ENCODE measurements at regions not wholly inside any gene's neighbourhood (a gene's known extent, or its start where the extent isn't known, plus 50 kb on each side); places are given as distances from the start of the nearest gene placed in this dataset.

DNA sequence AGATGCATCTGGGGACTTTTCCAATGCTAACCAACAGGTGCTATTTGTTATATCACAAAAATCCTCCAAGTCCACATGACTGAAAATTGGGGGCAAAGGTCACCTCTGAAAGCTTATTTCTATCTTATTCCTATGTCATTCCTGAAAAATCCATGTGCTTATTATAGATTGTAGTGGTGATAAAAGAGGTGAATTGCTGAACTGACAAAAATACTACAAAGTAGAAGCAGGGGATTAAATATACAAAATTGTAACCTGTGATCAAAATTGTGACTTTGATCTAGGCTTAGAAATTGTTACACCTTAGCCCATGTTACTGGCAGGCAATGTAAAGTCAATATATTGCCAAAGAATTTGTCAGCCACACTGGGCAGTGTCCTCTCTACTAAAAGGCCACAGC, 62.3 kb downstream of the IER5 start:
- CTCF ChIA-PET, result interaction anchor here (1.0 to 3.4 kb wide), 6 partner anchors 9 to 118 kb away, joined by 4 to 15 read pairs (median 8); partner anchors contain the start of gene MR1
- Mint-ChIP-seq H3K4me1 (peaks cover 42 to 63% (median 53%) of the 10 kb centered on the region in 3 donors), H3K4me3 (no peak overlapping the region), H3K9me3 (no peaks in the 10 kb centered on the region), H3K27me3 (no peaks in the 10 kb centered on the region), H3K27ac (peak overlapping the region in 3 of 8 donors; percentile 17 to 97 (median 95)), H3K36me3 (no peaks in the 10 kb centered on the region)
- no peaks in the 10 kb centered on the region for H3K36me3 ChIP-seq (ENCODE audit: insufficient read depth, low read length)
- no peaks in the 10 kb centered on the region for H3K27me3 ChIP-seq (ENCODE audit: insufficient read depth, low read length, poor library complexity, severe bottlenecking)
- DNase-seq, result no peak
- no peak overlapping the region for H3K4me3 ChIP-seq (ENCODE audit: low read length)
- POLR2A ChIA-PET, result interaction anchor here (2.1 kb wide), 1 partner anchor 61 kb away, joined by 11 read pairs; no protein-coding TSS in a partner anchor
- no peaks in the 10 kb centered on the region for H3K9me3 ChIP-seq (ENCODE audit: low read length)
- H3K4me1 ChIP-seq (ENCODE audit: insufficient read depth, low read length), result peaks cover 53% of the 10 kb centered on the region
- H3K27ac ChIP-seq (ENCODE audit: low read depth, low read length), result no peak overlapping the region

DNA sequence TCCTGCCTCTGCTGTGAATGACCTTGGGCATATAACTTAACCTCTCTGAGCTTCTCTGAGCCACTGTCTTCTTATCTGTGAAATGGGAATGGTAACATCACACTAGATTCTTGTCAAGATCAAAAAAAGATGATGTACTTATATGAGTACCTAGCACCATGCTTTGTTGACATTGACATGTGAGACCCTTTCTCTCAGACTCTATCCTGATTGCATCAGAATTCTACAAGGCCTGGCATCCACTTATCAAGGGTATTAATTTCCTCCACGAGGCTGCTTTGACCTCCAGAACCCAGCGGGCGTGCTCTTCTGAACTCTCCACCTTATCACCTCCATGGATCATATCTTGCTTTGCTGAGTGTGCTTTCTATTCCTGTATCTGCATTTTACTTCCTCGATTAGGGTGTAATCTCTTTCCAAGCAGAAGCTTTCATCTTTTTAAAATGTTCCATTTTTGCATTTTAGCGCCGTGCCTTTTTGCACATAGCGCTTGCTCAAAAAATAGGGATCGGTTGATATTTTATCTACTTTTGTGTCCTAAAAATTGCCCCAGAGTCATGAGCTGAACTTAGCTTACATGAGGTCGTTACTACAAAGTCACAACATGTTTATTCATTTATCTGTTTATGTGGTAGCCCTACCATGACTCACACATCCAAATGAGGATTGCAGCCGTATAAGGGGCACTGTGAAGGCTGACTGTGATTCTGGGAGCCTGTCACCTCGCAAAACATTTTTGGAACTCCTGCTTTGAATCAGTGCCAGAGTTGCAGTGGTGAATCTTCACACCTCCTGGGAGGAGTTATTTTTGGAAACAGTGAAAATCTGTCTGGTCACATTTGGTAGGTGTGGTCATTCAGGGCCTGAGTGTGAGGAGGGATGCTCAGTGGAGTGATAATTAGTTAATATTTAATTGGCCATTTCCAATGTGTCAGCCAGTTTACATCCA, 63.2 kb downstream of the IER5 start:
- Histone ChIP-seq H3K27ac (ENCODE audit: low read depth, low read length) (peak overlapping the region; percentile 44), H3K27me3 (ENCODE audit: insufficient read depth, low read length, poor library complexity, severe bottlenecking) (no peaks in the 10 kb centered on the region), H3K36me3 (ENCODE audit: insufficient read depth, low read length) (no peaks in the 10 kb centered on the region), H3K9me3 (ENCODE audit: low read length) (no peaks in the 10 kb centered on the region), H3K4me3 (ENCODE audit: low read length) (no peak overlapping the region), H3K4me1 (ENCODE audit: insufficient read depth, low read length) (peaks cover 53% of the 10 kb centered on the region)
- peak overlapping the region in 2 of 7 donors; percentile 6 to 24 for H3K4me3 Mint-ChIP-seq
- POLR2A ChIA-PET, result interaction anchor here (0.6 kb wide), 1 partner anchor 1969 kb away, joined by 3 read pairs; no protein-coding TSS in a partner anchor
- no peaks in the 10 kb centered on the region for H3K36me3 Mint-ChIP-seq
- H3K27ac Mint-ChIP-seq, result no peak overlapping the region
- no peak for DNase-seq
- peaks cover 42 to 59% (median 53%) of the 10 kb centered on the region in 3 donors for H3K4me1 Mint-ChIP-seq
- H3K27me3 Mint-ChIP-seq, result no peaks in the 10 kb centered on the region
- CTCF ChIA-PET, result interaction anchor here (1.0 to 3.4 kb wide), 2 partner anchors 10 to 14 kb away, joined by 4 to 12 read pairs; no protein-coding TSS in a partner anchor
- no peaks in the 10 kb centered on the region for H3K9me3 Mint-ChIP-seq

DNA sequence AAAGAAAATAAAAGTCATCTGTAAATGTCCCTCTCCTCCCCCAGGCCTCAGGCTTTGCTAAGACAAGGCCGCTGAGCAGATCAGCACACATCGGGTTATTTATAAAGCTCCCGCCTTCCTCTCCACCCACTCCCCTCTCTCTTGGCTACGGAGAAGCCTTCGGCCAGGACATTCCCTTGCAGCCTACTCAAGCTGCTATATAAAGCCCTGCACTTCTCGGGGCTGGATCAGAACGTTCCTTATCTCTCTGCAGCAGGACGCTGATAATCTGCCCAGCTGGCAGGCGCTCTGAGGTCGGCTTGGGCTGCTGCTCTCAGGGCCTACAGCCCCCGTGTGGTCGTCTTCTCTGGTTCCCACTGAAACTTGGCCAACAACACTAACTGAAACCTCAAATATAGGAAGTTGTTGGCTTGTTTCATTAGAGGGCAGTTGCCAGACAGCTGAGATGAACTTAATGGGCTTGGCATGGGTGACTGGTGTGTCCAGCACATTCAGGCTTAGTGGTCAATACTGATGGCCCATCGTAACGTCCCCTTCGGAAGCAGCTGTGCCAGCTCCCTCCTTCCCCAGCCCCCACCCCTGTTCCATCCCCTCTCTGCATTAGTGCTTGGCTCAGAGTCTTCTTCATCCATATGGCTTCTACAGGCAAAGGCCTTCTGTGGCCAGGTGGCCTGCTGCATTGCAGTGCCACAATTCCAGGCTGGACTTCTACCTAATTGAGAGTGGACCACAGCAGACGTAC, 64.6 kb downstream of the IER5 start:
- ChIA-PET POLR2A (interaction anchor here (1.1 kb wide), 1 partner anchor 9 kb away, joined by 3 read pairs; no protein-coding TSS in a partner anchor), CTCF (interaction anchor here (0.8 to 4.6 kb wide), 5 partner anchors 10 to 69 kb away, joined by 3 to 23 read pairs (median 4); no protein-coding TSS in a partner anchor)
- no peak for DNase-seq
- Mint-ChIP-seq H3K27ac (no peak overlapping the region), H3K4me1 (peaks cover 43 to 59% (median 52%) of the 10 kb centered on the region in 3 donors), H3K9me3 (no peaks in the 10 kb centered on the region), H3K4me3 (no peak overlapping the region), H3K27me3 (no peaks in the 10 kb centered on the region), H3K36me3 (no peaks in the 10 kb centered on the region)
- H3K9me3 ChIP-seq (ENCODE audit: low read length), result no peaks in the 10 kb centered on the region
- H3K36me3 ChIP-seq (ENCODE audit: insufficient read depth, low read length), result no peaks in the 10 kb centered on the region
- H3K27me3 ChIP-seq (ENCODE audit: insufficient read depth, low read length, poor library complexity, severe bottlenecking), result no peaks in the 10 kb centered on the region
- peaks cover 56% of the 10 kb centered on the region for H3K4me1 ChIP-seq (ENCODE audit: insufficient read depth, low read length)
- no peak overlapping the region for H3K4me3 ChIP-seq (ENCODE audit: low read length)
- peak overlapping the region; percentile 44 for H3K27ac ChIP-seq (ENCODE audit: low read depth, low read length)

DNA sequence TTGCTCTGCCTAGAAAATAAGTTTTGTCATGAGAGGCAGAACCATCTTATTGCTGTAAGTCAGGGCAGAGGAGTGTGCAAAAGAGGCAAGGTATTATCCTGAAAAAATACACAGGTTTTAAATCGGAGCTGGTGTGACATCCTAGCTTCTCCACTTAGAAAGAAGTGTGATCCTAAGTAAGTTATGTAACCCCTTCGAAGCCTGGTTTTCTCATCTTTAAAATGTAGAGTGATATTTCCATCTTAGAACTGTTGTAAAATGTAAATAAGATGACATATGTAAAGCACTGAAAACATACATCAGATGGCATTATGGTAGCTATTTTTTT, 65.1 kb downstream of the IER5 start:
- Mint-ChIP-seq H3K9me3 (no peaks in the 10 kb centered on the region), H3K27ac (no peak overlapping the region), H3K36me3 (no peaks in the 10 kb centered on the region), H3K4me1 (peaks cover 44 to 58% (median 52%) of the 10 kb centered on the region in 3 donors), H3K27me3 (no peaks in the 10 kb centered on the region), H3K4me3 (no peak overlapping the region)
- Histone ChIP-seq H3K4me3 (ENCODE audit: low read length) (no peak overlapping the region), H3K36me3 (ENCODE audit: insufficient read depth, low read length) (no peaks in the 10 kb centered on the region), H3K27me3 (ENCODE audit: insufficient read depth, low read length, poor library complexity, severe bottlenecking) (no peaks in the 10 kb centered on the region), H3K9me3 (ENCODE audit: low read length) (no peaks in the 10 kb centered on the region), H3K4me1 (ENCODE audit: insufficient read depth, low read length) (peaks cover 56% of the 10 kb centered on the region), H3K27ac (ENCODE audit: low read depth, low read length) (peak overlapping the region; percentile 27)
- ChIA-PET POLR2A (interaction anchor here (1.1 kb wide), 1 partner anchor 9 kb away, joined by 3 read pairs; no protein-coding TSS in a partner anchor), CTCF (interaction anchor here (0.8 to 4.6 kb wide), 4 partner anchors 11 to 63 kb away, joined by 3 to 23 read pairs (median 4); no protein-coding TSS in a partner anchor)
- DNase-seq, result no peak

DNA sequence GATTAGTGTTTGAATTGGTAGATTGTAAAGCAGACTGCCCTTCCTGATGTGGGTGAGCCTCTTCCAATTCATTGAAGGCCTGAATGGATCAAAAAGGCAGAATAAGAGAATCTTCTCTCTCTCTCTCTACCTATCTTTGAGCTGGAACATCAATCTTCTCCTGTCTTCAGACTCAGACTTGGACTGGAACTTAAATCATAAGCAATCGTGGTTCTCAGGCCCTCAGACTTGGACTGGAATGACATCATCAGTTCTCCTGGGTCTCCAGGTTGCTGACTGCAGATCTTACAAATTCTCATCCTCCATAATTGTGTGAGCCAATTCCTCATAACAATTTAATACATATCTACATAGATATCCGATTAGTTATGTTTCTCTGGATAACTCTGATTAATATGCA, 66.8 kb downstream of the IER5 start:
- Mint-ChIP-seq H3K36me3 (no peaks in the 10 kb centered on the region), H3K27ac (peak overlapping the region in 1 of 8 donors; percentile 12), H3K4me3 (no peak overlapping the region), H3K4me1 (peaks cover 42 to 58% (median 52%) of the 10 kb centered on the region in 3 donors), H3K9me3 (no peaks in the 10 kb centered on the region), H3K27me3 (no peaks in the 10 kb centered on the region)
- ChIA-PET CTCF (interaction anchor here (2.3 to 4.6 kb wide), 2 partner anchors 11 to 13 kb away, joined by 5 to 23 read pairs; no protein-coding TSS in a partner anchor), POLR2A (no interaction called here)
- Histone ChIP-seq H3K4me1 (ENCODE audit: insufficient read depth, low read length) (peaks cover 57% of the 10 kb centered on the region), H3K9me3 (ENCODE audit: low read length) (no peaks in the 10 kb centered on the region), H3K27me3 (ENCODE audit: insufficient read depth, low read length, poor library complexity, severe bottlenecking) (no peaks in the 10 kb centered on the region), H3K27ac (ENCODE audit: low read depth, low read length) (no peak overlapping the region), H3K4me3 (ENCODE audit: low read length) (no peak overlapping the region), H3K36me3 (ENCODE audit: insufficient read depth, low read length) (no peaks in the 10 kb centered on the region)
- no peak for DNase-seq

DNA sequence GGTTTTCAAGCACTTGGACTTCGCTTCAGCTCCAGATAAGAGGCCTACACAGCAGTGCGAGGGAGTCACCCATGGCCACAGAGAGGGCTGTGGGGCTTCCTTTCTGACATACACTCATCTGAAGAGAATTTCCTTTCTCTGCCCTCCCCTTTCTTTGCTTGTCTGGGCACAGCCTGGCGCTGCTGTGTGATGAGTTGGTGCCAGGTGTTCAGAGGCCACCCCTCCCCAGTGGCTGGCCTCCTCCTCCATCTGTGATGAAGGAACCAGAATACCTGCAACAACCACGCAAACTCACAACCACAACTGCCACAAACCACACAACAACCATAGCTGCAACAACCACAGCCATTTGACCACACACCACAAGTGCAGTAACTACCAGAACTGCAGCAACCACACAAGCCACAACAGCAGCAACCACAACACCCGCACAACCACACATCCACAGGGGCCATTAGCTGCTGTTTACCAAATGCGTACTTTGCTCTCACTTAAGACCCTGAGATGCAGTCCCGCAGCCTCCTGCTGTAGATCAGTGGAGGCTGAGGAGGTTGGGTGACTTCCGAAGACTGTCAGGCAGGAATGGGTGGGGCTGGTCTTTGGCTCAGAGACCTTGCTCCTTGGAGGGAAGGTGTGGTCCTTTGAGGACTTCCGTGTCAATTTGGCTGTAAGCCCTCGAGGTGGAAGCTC, 71.1 kb downstream of the IER5 start:
- Mint-ChIP-seq H3K27me3 (no peaks in the 10 kb centered on the region), H3K36me3 (no peaks in the 10 kb centered on the region), H3K9me3 (peaks cover 6 to 22% (median 19%) of the 10 kb centered on the region in 5 donors), H3K4me1 (peaks cover 31 to 41% (median 37%) of the 10 kb centered on the region in 3 donors), H3K4me3 (peak overlapping the region; percentile 24 to 80 (median 66)), H3K27ac (peak overlapping the region; percentile 77 to 95 (median 92))
- Histone ChIP-seq H3K4me3 (ENCODE audit: low read length) (peak overlapping the region; percentile 9), H3K27me3 (ENCODE audit: insufficient read depth, low read length, poor library complexity, severe bottlenecking) (no peaks in the 10 kb centered on the region), H3K4me1 (ENCODE audit: insufficient read depth, low read length) (peaks cover 44% of the 10 kb centered on the region), H3K9me3 (ENCODE audit: low read length) (peaks cover 6% of the 10 kb centered on the region), H3K27ac (ENCODE audit: low read depth, low read length) (no peak overlapping the region), H3K36me3 (ENCODE audit: insufficient read depth, low read length) (no peaks in the 10 kb centered on the region)
- ChIA-PET CTCF (interaction anchor here (1.0 to 3.2 kb wide), 5 partner anchors 10 to 76 kb away, joined by 3 to 19 read pairs (median 5); no protein-coding TSS in a partner anchor), POLR2A (interaction anchor here (0.5 to 1.2 kb wide), 4 partner anchors 10 to 71 kb away, joined by 3 to 4 read pairs (median 3); partner anchors contain the start of gene IER5)
- peak; percentile 20 to 73 (median 58) for DNase-seq

DNA sequence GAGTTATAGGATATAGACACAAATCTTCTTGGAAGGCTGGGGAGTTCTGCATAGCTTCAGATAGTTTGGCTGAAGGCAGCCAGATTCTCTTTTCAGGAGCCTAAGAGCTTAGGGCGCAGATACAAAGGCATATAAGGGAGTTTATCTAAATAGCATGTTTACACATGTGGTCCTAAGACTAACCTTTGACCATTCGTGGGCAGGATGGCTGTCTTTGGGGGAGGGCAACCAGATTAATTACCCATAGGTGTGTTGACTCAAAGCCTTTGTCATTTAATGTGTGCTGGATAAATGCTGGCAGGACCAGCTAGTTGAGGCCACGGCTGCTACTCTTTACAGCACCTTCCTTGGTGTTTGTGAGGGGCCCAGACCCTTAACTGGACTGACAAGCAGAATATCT, 71.8 kb downstream of the IER5 start:
- Mint-ChIP-seq H3K27me3 (no peaks in the 10 kb centered on the region), H3K9me3 (peaks cover 8 to 25% (median 24%) of the 10 kb centered on the region in 5 donors), H3K4me3 (peak overlapping the region in 5 of 7 donors; percentile 51 to 80 (median 68)), H3K27ac (peak overlapping the region; percentile 77 to 95 (median 92)), H3K4me1 (peaks cover 31 to 41% (median 37%) of the 10 kb centered on the region in 3 donors), H3K36me3 (peaks cover 0 to 2% (median 2%) of the 10 kb centered on the region in 3 donors)
- Histone ChIP-seq H3K27ac (ENCODE audit: low read depth, low read length) (no peak overlapping the region), H3K9me3 (ENCODE audit: low read length) (peaks cover 6% of the 10 kb centered on the region), H3K36me3 (ENCODE audit: insufficient read depth, low read length) (no peaks in the 10 kb centered on the region), H3K4me3 (ENCODE audit: low read length) (no peak overlapping the region), H3K4me1 (ENCODE audit: insufficient read depth, low read length) (peaks cover 44% of the 10 kb centered on the region), H3K27me3 (ENCODE audit: insufficient read depth, low read length, poor library complexity, severe bottlenecking) (no peaks in the 10 kb centered on the region)
- CTCF ChIA-PET, result interaction anchor here (1.2 to 3.2 kb wide), 4 partner anchors 10 to 76 kb away, joined by 3 to 19 read pairs (median 5); no protein-coding TSS in a partner anchor
- POLR2A ChIA-PET, result interaction anchor here (0.9 to 1.2 kb wide), 3 partner anchors 11 to 72 kb away, joined by 3 to 4 read pairs (median 3); partner anchors contain the start of gene IER5
- DNase-seq, result no peak
